DMS 273 (cell line): ENCODE measurements at regions not wholly inside any gene's neighbourhood (a gene's known extent, or its start where the extent isn't known, plus 50 kb on each side); places are given as distances from the start of the nearest gene placed in this dataset.
"Not testable (repeated sequence)": the region's sequence is repeated elsewhere in the genome, so short reads cannot be mapped to it uniquely, and the experiment has no call there.

Experiments used
- DNase-seq: peaks from one replicate; lab custom pipeline; 2025; ENCODE audit not compliant: unreplicated experiment; lab: John Stamatoyannopoulos, UW

DNA sequence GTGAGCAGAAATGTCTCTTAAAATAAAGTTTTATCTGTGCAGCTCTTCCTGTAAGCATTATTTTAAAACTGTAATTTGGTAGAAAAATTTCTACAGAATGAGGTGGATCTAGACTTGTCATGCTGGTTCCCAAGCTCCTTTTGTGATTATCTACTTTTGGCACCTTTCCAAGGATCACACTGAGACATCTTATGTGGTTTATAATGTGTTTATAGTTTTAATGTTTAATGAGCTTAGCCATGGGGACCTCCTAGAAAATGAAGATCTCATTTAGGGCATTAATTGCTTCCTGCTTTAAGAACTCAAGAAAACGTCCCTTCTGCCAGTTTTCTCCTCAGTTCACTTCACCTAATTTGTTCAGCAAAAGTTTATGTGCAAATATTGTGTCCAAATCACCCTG lies 468.4 kb downstream of the SUCLG1 start:
- no peak for DNase-seq

DNA sequence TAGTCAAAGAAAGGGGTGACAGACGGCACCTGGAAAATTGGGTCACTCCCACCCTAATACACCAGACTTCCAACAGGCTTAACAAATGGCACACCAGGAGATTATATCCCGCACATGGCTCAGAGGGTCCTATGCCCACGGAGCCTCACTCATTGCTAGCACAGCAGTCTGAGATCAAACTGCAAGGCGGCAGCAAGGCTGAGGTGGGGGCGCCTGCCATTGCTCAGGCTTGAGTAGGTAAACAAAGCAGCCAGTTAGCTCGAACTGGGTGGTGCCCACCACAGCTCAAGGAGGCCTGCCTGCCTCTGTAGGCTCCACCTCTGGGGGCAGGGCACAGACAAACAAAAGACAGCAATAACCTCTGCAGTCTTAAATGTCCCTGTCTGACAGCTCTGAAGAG lies 482.5 kb downstream of the SUCLG1 start:
- not testable (repeated sequence) for DNase-seq

DNA sequence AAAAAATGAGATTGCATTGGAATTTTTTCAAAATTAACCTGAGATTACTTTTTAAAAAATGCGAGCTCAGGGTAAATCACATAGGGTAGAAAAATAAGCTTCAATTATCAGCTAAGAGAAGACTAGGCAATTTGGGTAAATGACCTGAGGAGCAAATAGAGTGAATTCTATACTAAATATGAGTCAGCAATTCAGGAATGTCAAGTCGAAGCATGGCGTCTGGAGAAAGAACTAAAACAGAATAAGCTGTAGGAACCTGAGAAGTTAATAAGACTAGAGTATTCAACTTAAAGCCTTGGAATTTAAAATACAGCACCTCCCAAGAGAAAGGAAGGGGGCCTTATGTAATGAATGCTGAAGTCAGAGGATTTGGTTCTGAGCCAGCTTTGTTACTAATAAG lies 487.0 kb downstream of the SUCLG1 start:
- DNase-seq = peak; percentile 13

DNA sequence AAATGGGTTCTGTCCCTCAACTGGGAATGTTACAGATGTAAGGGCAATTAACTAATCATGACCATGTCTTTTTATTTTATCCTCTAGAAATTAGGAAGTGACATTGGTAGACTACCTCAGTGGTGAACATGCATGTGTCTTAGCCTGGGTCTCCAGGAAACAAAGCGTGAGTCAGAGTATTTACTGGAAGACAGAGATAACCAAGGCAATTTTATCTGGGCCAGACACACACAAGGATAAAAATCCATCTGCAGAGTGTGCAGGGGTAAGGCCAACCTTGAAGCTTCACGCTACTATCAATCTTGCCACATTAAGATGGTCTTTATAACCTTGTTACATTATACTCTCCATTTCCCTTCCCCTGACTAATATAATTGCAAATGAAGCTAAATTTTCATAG lies 487.5 kb downstream of the SUCLG1 start:
- DNase-seq = no peak

DNA sequence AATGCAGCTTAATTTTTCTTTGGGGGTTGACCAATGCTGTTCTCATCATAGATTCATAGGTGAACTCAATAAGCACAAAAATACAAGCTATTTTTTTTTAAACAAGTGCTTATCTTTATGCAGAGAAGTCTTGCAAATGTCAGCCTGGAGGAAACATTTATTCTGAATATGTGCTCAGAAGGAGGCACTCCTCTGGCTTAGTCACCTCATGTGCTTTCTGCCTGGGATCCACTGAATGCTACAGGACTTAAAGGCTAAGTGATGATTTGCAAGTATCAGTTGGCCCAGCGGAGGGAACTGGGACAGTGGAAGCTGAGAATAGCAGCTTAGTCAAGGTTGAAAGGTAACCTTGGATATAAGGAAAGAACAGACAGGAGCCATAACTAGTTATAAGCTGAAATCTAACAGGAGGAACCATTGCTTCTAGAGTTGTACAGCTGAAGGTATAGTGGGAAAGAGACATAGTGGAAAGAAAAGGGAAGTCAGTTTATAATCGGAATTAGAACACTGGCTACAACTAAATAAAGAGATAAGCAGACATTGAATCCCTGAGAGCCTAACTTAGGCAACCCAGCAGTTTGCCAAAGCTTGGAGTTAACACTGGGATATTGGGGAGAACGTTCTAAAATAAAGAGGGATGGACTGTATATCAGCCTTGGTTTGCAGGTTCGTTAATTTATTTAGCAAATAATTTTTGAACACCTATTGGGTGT lies 488.7 kb downstream of the SUCLG1 start:
- DNase-seq = no peak

DNA sequence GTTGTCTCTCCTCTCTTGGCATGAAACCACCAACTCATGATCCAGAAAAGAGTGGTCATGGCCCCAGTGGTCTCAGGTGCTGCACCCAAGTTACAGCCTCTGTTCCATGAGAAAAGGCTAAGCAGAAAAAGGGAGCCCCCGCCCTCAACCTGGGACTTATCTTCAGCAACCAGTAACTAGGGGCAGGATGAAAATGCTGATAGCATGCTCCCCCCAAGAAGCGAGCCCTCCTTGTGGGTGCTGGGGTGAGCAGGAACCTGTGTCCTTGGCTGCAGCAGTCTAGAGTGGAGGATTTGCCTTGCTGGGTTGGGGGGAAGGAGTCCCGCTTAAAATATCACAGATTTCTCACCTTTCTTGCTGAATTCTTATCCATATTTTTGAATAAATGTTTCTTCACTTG lies 490.0 kb downstream of the SUCLG1 start:
- DNase-seq = no peak

DNA sequence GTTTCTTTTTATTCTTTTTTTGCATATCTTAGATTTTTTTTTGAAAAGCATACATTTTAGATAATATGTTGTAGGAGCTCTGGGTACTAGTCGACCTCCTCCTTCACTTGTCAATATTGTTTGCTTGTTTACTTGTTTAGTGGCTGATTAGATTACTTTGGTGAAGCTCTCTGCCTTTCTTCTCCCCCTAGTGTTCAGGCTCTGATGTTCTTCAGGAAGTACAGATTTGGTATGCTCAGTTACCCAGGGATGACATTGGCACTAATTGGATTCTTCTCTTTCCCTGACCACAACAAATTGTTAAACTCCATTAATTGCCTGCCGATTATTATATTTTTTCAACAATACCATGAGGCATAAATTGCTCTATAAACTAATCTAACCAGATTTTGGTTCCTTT lies 491.2 kb downstream of the SUCLG1 start:
- peak; percentile 20 for DNase-seq

DNA sequence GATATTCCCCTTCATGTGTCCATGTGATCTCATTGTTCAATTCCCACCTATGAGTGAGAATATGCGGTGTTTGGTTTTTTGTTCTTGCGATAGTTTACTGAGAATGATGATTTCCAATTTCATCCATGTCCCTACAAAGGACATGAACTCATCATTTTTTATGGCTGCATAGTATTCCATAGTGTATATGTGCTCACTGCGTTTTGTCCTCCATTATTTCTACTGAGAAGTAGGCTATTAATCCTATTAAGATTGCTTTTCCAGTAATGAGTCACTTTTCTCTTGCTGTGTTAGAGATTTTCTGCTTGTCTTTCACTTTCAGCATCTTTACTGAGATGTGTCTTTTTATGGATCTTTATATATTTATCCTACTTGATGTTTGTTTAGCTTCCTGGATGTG lies 492.1 kb downstream of the SUCLG1 start:
- DNase-seq = not testable (repeated sequence)

DNA sequence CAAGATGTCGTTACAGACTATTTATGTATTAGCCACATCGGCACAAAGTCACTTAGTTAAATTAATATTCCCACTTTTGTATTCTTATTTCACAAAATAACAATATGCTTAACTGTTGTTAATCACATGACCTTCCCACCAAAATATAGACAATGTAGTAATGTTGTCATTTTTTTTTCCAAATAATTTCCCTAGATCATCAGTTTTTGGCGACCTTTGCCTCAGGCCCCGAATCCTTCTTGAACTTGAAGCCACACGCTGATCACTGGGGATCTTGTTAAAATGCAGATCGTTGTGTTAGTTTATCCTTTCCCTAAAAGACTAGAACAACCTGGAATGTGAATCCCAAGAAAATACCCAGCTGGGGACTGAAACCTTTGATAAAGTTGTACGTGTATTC lies 497.6 kb downstream of the SUCLG1 start:
- DNase-seq = no peak

DNA sequence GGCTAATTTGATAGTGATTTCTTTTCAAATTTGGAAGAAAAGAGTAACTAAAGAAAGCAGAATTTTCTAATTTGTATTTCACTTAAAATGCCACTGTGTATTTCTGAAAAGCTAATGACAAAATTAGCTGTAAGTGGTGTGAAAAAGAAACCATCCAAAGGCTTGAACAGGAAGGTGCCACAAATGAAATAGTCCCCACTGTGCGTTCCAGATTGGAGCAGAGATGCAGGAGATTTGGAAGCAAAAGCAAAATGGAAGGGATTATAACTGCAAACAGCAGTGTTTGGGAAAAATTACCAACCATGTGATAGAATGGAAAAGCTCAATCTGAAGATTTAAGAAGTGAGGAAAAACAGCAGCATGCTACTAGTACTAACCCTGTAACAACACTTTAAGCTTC lies 498.7 kb downstream of the SUCLG1 start:
- DNase-seq = no peak

DNA sequence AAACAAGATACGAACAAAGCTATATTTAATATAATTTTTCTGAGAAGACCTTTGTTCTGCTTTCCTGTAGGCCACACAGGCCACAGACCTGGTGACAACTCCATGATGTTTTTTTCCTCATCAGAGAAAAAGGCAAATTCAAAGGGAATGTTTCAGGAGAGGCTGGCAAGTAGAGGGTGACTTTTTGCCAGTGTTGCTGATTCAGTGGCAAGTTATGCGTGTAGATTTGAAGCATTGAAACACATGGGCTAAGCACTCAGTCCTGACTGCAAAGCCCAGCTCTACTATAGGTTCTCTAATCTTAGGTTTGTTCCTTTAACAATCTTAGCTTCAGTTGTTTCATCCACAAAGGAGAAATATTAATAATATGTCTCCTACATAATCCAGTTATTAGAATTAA lies 499.8 kb downstream of the SUCLG1 start:
- DNase-seq = no peak

DNA sequence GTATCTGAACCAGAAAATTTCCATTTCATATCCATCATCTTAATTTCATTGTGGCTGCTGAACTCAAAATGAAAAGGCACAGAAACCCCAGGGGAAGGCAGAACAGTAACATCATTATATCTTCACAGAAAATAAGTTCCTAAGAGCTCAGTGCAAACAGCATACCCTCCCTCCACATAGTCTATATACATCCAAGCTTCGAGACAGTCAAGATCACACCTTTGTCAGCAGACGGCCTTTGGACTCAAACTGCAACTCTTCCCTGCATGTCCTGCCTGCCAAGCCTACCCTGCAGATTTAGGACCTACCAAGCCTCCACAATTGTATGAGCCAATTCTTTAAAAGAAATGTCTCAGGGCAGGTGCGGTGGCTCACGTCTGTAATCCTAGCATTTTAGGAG lies 502.1 kb downstream of the SUCLG1 start:
- DNase-seq = no peak

DNA sequence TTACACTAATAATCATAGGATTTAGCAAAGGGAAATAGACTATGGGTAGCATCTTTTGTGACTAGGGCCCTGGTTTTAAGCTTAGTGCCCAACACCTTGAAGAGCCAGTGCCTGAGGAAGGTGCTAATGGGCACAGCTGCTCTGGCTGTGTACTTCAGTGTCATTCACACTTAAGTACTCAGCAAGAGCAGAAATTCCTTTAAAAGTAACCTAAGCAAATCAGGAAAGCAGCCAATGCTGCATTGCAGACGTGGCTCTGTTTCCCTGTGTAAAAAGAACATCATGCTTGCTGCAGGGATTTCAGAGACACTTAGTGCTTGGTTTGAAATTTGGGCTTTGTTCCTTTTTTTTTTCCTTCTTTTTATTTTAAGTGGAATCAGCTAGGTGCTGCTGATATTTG lies 505.4 kb downstream of the SUCLG1 start:
- DNase-seq = no peak

DNA sequence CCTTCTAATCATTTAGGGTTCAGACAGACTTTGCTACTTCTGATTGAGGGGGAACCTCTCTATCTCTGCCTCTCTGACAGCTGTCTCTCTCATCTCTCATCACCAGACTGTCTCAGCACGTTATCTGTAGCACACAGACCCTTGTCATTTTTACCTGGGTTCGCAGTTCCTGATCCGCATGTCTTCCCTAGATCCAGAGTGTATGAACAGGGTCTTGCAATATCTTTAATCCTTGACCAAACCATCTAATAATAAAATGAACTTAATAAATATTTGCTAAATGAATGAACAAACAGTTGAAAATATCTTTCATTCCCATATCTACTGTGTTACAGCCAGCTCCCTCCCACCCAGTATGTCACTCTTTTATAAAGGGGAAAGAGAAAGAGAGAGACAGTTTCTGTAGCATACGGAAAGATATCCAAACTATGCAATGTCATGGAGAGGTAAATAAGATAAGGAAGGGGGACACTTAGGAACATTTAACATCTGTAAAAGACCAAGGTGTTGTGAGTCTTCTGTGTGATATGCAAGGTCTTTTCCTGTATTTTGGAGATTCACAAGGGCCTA lies 507.6 kb downstream of the SUCLG1 start:
- DNase-seq = no peak

DNA sequence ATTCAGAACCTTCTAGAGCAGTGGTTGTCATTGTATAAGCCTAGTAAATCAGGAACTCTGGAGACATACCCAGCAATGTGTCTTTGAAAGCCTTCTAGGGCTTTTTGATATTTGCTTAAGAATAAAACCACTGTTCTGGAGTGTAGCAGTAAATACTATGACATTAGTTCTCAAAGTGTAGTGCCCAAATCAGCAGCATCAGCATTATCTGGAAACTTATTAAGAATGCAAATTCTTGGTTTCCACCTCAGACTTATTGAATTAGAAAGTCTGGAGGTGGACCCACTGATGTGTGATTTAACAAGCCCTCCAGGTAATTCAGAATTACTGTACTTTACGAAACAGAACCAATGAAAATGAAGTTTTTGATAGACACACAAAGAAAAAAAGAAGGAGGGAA lies 509.7 kb downstream of the SUCLG1 start:
- no peak for DNase-seq

DNA sequence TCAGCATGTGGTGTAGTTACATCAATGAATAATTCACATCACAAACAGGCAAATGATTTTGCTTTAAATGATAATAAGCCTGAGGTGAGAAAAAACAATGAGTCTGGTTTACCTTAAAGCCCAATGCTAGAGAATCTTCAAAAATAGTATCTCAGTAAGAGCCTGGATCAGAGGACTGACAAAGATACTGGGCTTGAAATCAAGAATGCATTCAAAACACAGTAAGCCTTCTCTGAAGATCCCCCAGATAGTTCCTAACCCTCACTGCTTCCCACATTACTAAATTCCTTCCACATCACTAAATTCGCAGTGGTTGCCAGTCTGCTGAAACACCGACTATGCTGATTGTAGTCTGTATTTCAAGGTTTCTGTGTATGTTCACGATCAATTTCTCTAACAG lies 514.9 kb downstream of the SUCLG1 start:
- DNase-seq = no peak

DNA sequence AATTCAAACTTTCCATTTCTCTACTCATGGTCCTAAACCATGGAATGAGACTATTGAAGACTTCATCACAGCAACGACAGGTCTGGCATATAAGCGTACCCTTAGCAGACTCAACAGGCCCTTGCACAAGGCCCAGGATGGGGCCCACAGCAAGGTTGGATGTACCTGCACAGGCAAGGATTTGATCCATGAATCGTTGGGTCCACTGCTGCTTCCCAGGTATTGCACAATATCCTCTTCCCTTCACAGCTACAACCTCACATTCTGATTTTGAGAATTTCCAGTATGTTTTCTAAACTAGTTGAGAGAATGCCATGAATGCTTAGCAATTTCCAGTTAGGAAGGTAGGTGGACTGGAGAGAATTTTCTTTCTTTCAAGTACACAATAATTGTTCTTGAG lies 515.8 kb downstream of the SUCLG1 start:
- no peak for DNase-seq

DNA sequence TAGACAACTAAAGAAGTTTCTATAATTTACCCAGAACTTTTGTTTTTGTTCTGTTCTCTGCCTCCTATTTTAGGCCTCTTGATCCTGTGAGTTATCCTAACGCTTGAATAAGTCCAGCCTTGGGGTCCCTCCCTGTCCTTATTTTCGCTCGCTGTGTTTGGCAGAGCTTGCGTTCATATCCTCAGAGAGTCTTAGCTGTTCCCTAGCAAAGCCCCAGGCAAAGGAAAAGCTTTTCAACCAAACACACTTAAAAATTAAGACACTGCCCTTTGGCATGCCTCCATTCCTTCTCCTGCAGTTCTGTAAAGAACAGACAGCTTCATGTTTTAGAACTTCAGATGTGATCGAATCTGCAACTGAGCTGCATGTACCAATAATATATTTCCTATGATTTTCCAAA lies 517.2 kb downstream of the SUCLG1 start:
- DNase-seq = no peak

DNA sequence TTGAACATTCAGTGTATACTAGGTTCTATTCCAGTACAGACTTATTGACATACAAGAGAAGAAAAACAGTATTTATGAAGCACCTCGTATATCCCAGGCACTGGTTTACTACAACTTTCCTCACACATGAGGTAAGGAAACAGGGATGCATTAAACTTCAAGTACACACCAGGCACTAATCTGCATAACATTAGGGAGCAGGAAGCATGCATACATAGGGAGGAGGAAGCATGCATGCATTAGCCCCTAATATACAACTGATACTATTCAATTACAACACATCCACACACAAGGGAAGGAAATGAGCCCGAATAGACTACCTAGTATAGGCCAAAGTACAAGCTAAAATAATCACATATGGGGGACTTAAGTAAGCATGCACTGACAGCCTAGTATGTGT lies 525.3 kb downstream of the SUCLG1 start:
- no peak for DNase-seq

DNA sequence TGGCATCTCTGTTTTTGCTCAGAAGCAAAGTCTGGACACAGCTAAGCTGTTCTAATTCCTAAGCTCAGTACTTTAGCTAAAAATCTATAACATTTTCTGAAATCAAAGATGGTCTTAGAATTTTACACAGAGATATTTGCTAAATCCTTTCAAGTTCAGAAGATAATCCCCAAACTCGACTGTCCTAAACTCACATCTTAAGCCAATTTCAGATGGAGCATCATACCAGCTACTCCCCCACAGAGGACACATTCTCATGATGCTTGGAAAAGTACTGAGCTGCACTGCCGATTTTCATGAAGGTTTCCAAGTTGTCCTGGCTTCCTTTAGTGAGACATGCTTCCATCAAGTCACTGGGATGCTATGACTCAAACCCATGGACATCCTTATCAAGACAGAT lies 535.5 kb downstream of the SUCLG1 start:
- DNase-seq = no peak

DNA sequence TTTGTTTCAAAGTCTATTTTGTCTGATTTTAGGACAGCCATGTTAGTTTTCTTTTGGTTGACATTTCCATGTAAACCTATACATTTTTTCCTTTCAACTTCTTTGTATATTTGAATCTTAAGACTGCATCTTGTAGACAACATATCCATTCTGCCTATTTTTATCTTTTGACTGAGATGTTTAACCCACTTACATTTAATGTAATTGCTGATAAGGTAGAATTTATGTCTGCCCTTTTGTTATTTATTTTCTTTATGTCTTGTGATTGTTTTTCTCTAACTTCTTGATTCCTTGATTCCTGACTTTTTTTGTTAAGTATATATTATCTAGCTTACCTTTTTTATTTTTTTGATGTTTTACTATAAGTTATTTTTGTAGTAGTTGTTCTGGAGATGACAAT lies 542.5 kb downstream of the SUCLG1 start:
- no peak for DNase-seq

DNA sequence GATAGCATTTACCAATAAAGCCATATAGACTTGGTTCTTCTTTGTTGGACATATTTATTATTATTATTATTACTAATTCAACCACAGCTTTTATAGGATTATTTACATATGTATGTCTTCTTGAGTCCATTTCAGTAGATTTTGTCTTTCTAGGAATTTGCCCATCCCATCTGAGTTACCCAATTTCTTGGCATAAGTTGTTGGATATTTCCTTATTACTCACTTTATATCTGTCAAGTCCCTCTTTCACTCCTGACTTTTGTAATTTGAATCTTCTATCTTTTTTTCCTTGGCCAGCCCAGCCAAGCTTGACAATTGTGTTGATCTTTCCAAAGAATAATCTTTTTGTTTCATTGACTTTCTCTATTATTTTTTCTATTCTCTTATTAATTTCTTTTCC lies 543.7 kb downstream of the SUCLG1 start:
- no peak for DNase-seq

DNA sequence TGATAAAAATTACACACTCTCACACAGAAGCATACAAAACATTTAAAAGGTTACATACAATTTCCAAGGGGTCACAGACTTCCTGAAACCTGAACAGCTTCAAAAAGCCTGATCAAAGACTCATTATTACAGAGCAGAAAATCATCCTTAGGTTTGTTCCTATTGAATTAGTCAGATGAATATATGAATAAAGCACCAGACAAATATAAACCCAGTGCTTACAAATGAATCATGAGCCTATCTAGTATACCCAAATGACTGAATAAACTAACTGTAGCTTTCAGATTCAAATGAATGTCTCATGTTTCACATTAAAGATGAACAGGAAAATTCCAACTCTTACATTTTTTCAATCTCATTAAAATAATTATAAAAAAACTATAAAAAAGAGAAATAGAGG lies 550.3 kb downstream of the SUCLG1 start:
- DNase-seq = no peak
